HG02943 (cell line): ENCODE measurements at regions not wholly inside any gene's neighbourhood (a gene's known extent, or its start where the extent isn't known, plus 50 kb on each side); places are given as distances from the start of the nearest gene placed in this dataset.
"Not testable (repeated sequence)": the region's sequence is repeated elsewhere in the genome, so short reads cannot be mapped to it uniquely, and the experiment has no call there.

Source experiments
- ATAC-seq: cut with Tn5 transposase; IDR thresholded peaks from one replicate; pipeline ENCODE4 v1.9.1; 2021; ENCODE audit warnings: mild to moderate bottlenecking, low read depth, moderate library complexity; ENCODE audit not compliant: unreplicated experiment

- no peak for ATAC-seq
Measured at GRCh38 chr6:8839626-8840025, 404.3 kb upstream of the SLC35B3 start.

- ATAC-seq: no peak
Measured at GRCh38 chr6:8837343-8837742, 402.0 kb upstream of the SLC35B3 start.

GRCh38 chr6:8832695-8833094 is 397.4 kb upstream of the SLC35B3 start:
- not testable (repeated sequence) for ATAC-seq

GRCh38 chr6:8831366-8832152 is 396.2 kb upstream of the SLC35B3 start:
- no peak for ATAC-seq

- no peak for ATAC-seq
Measured at GRCh38 chr6:8830794-8831193, 395.4 kb upstream of the SLC35B3 start.

- no peak for ATAC-seq
Measured at GRCh38 chr6:8829796-8830195, 394.5 kb upstream of the SLC35B3 start.

- ATAC-seq: no peak
Measured at GRCh38 chr6:8829296-8829695, 394.0 kb upstream of the SLC35B3 start.

GRCh38 chr6:8828376-8828775 is 393.0 kb upstream of the SLC35B3 start:
- ATAC-seq: no peak

GRCh38 chr6:8825726-8826125 is 390.4 kb upstream of the SLC35B3 start:
- no peak for ATAC-seq

- ATAC-seq: no peak
Measured at GRCh38 chr6:8821981-8822381, 386.6 kb upstream of the SLC35B3 start.

- ATAC-seq: no peak
Measured at GRCh38 chr6:8820313-8820712, 385.0 kb upstream of the SLC35B3 start.

- ATAC-seq: no peak
Measured at GRCh38 chr6:8819446-8819845, 384.1 kb upstream of the SLC35B3 start.

- ATAC-seq: no peak
Measured at GRCh38 chr6:8814440-8815000, 379.2 kb upstream of the SLC35B3 start.

- no peak for ATAC-seq
Measured at GRCh38 chr6:8810325-8810724, 375.0 kb upstream of the SLC35B3 start.

GRCh38 chr6:8809662-8810061 is 374.3 kb upstream of the SLC35B3 start:
- no peak for ATAC-seq

- ATAC-seq: no peak
Measured at GRCh38 chr6:8803181-8803760, 367.9 kb upstream of the SLC35B3 start.

GRCh38 chr6:8802397-8802796 is 367.1 kb upstream of the SLC35B3 start:
- not testable (repeated sequence) for ATAC-seq

GRCh38 chr6:8794420-8794819 is 359.1 kb upstream of the SLC35B3 start:
- no peak for ATAC-seq

GRCh38 chr6:8789878-8790277 is 354.5 kb upstream of the SLC35B3 start:
- ATAC-seq: no peak

- no peak for ATAC-seq
Measured at GRCh38 chr6:8785223-8785622, 349.9 kb upstream of the SLC35B3 start.

GRCh38 chr6:8783191-8783590 is 347.8 kb upstream of the SLC35B3 start:
- no peak for ATAC-seq

GRCh38 chr6:8780653-8781052 is 345.3 kb upstream of the SLC35B3 start:
- ATAC-seq: no peak
